HepG2 (cell line): ENCODE measurements at regions not wholly inside any gene's neighbourhood (a gene's known extent, or its start where the extent isn't known, plus 50 kb on each side); places are given as distances from the start of the nearest gene placed in this dataset.

Source experiments
- ATAC-seq: fragments of 200-7000 bp; cut with Tn5 transposase; 3 replicates; pipeline ENCODE4 v1.9.1; 2020; ENCODE audit warnings: mild to moderate bottlenecking, moderate library complexity
- BruUV-seq: library from RNA; stranded (reverse); fragments of 400-500 nt; replicated peaks from 2 replicates; lab custom pipeline; 2021; lab: Mats Ljungman, UMichigan
- CTCF ChIA-PET: fragments of 300-600 bp; formaldehyde crosslinking; extraction: SDS; loops from one replicate; lab custom pipeline; 2021; ENCODE audit warnings: low total read pairs, inconsistent platforms, low intra/inter-chr PET ratio; lab: Yijun Ruan, JAX
- POLR2A ChIA-PET: fragments of 350-600 bp; sonication (Branson Sonifier 250); formaldehyde crosslinking; loops from one replicate; lab custom pipeline; 2020; ENCODE audit warnings: antibody characterized with exemption, inconsistent platforms; lab: Yijun Ruan, JAX
- DNase-seq: peaks from one replicate; pipeline ENCODE4 v3.0.0-alpha.2; 2015; ENCODE audit warnings: low spot score
- FAIRE-seq: peaks from 3 replicates; lab custom pipeline; 2011; peaks lifted over from hg19 to GRCh38; lab: Jason Lieb, UNC
- H2AFZ ChIP-seq: one replicate; pipeline ENCODE4 v1.6.1; 2011; ENCODE audit warnings: low read length, inconsistent platforms
- H3K27ac ChIP-seq: fragments of 300-600 bp; 3 replicates; pipeline ENCODE4 v1.8.0; 2011; ENCODE audit warnings: mixed run types, mild to moderate bottlenecking, mixed read lengths, low read length, inconsistent platforms; ENCODE audit not compliant: insufficient read depth; ENCODE audit errors: extremely low read length
- H3K27me3 ChIP-seq, 2 experiments: fragments of 200-600 bp in 1 of 2; 2 replicates in 1 of 2; 3 replicates in 1 of 2; pipeline versions ENCODE4 v1.6.0 to v1.8.0; 2011; ENCODE audit warnings: low read length in 2 of 2, mild to moderate bottlenecking in 2 of 2, moderate library complexity in 2 of 2, inconsistent platforms in 1 of 2; ENCODE audit not compliant: insufficient read depth in 2 of 2, control insufficient read depth in 1 of 2
- H3K36me3 ChIP-seq, 2 experiments: fragments of 200-600 bp in 1 of 2; replicated peaks in 1 of 2; 2 replicates in 1 of 2; 3 replicates in 1 of 2; pipeline versions ENCODE4 v1.5.1 to v1.8.0; 2011; ENCODE audit warnings: low read length in 2 of 2, inconsistent platforms in 1 of 2; ENCODE audit not compliant: insufficient read depth in 2 of 2, control insufficient read depth in 1 of 2
- H3K4me1 ChIP-seq: 2 replicates; pipeline ENCODE4 v1.5.1; 2012; ENCODE audit warnings: low read length, inconsistent platforms; ENCODE audit not compliant: insufficient read depth
- H3K4me2 ChIP-seq: 2 replicates; pipeline ENCODE4 v1.6.0; 2011; ENCODE audit warnings: low read depth, low read length, inconsistent platforms
- H3K4me3 ChIP-seq, 3 experiments: fragments of 200-600 bp in 1 of 3; sonication (generic), shearing (Covaris generic) in 1 of 3; replicated peaks in 1 of 3; 2 replicates each; pipeline ENCODE4 v1.5.1; 2011 to 2016; ENCODE audit warnings: low read length in 3 of 3, inconsistent platforms in 2 of 3, low read depth in 2 of 3, mild to moderate bottlenecking in 2 of 3, control low read depth in 1 of 3, mixed read lengths in 1 of 3; ENCODE audit not compliant: insufficient read depth in 1 of 3
- H3K79me2 ChIP-seq: one replicate; pipeline ENCODE4 v1.6.1; 2011; ENCODE audit warnings: low read length, inconsistent platforms; ENCODE audit not compliant: insufficient read depth
- H3K9ac ChIP-seq: 2 replicates; pipeline ENCODE4 v1.6.0; 2011; ENCODE audit warnings: mild to moderate bottlenecking, low read depth, low read length, inconsistent platforms; ENCODE audit not compliant: insufficient read depth
- H3K9me3 ChIP-seq: 2 replicates; pipeline ENCODE4 v1.5.1; 2012; ENCODE audit warnings: mild to moderate bottlenecking, low read length
- H4K20me1 ChIP-seq: 2 replicates; pipeline ENCODE4 v1.6.0; 2011; ENCODE audit warnings: inconsistent platforms, mild to moderate bottlenecking, low read length, moderate library complexity; ENCODE audit not compliant: insufficient read depth
- DMAP1 ChIP-seq: IDR thresholded peaks from 2 replicates; pipeline ENCODE4 v1.6.1; 2016
- KLF6 ChIP-seq: IDR thresholded peaks from 2 replicates; pipeline ENCODE4 v1.8.0; 2016; ENCODE audit warnings: missing biosample characterization, missing genetic modification reagents
- MAZ ChIP-seq, 2 experiments: sonication (generic) in 1 of 2; formaldehyde crosslinking in 1 of 2; IDR thresholded peaks; 2 replicates each; pipeline versions ENCODE4 v1.5.0 to v1.6.1; 2012 to 2020; ENCODE audit warnings: low read depth in 2 of 2, mild to moderate bottlenecking in 2 of 2, borderline replicate concordance in 1 of 2, improper control_type of control experiment in 1 of 2, low read length in 1 of 2, missing genetic modification reagents in 1 of 2, moderate library complexity in 1 of 2
- MTF1 ChIP-seq: sonication (generic); formaldehyde crosslinking; IDR thresholded peaks from 2 replicates; pipeline ENCODE4 v1.5.0; 2020; ENCODE audit warnings: missing genetic modification reagents
- PHF20 ChIP-seq: sonication (generic); formaldehyde crosslinking; IDR thresholded peaks from 2 replicates; pipeline ENCODE4 v1.5.0; 2020; ENCODE audit warnings: mild to moderate bottlenecking, missing genetic modification reagents
- PHF8 ChIP-seq: sonication (generic); formaldehyde crosslinking; IDR thresholded peaks from 2 replicates; pipeline ENCODE4 v1.5.0; 2020; ENCODE audit warnings: missing genetic modification reagents
- RAD21 ChIP-seq: fragments of 450-650 bp; formaldehyde crosslinking; IDR thresholded peaks from 2 replicates; pipeline ENCODE4 v1.5.0; 2020; ENCODE audit warnings: mild to moderate bottlenecking
- SETDB1 ChIP-seq: sonication (generic); formaldehyde crosslinking; IDR thresholded peaks from 2 replicates; pipeline ENCODE4 v1.5.1; 2020; ENCODE audit warnings: missing genetic modification reagents, mild to moderate bottlenecking, borderline replicate concordance
- ZBTB8A ChIP-seq: sonication (generic); formaldehyde crosslinking; IDR thresholded peaks from 2 replicates; pipeline ENCODE4 v1.4.0; 2020; ENCODE audit warnings: mild to moderate bottlenecking, low read depth, missing genetic modification reagents, borderline replicate concordance
- ZFP82 ChIP-seq: sonication (generic); formaldehyde crosslinking; IDR thresholded peaks from 2 replicates; pipeline ENCODE4 v1.5.1; 2020; ENCODE audit warnings: mild to moderate bottlenecking, missing genetic modification reagents, borderline replicate concordance
- ZNF343 ChIP-seq: sonication (generic); formaldehyde crosslinking; IDR thresholded peaks from 2 replicates; pipeline ENCODE4 v1.4.0; 2020; ENCODE audit warnings: mild to moderate bottlenecking, missing genetic modification reagents
- ZNF441 ChIP-seq: sonication (generic); formaldehyde crosslinking; IDR thresholded peaks from 2 replicates; pipeline ENCODE4 v1.7.0; 2021; ENCODE audit warnings: missing genetic modification reagents, borderline replicate concordance
- WGBS: methylation state at CpG from one replicate; pipeline ENCODE4 v1.1.6; 2017; ENCODE audit warnings: low lambda C conversion rate; 5-methylcytosine and 5-hydroxymethylcytosine counted together
- in situ Hi-C: cut with HindIII; loops from 2 replicates; pipeline ENCODE4 v1.10.0; 2017; ENCODE audit warnings: low pct_unique_long_range_greater_than_20kb; ENCODE audit not compliant: extremely low pct_ligation_motif_present
- intact Hi-C: fragments of 100-400 bp; cut with micrococcal nuclease; formaldehyde crosslinking; loops from one replicate; pipeline ENCODE4 v1.10.0; 2022; ENCODE audit not compliant: unreplicated experiment
- TF ChIP-seq, protein P1 (sequence below): sonication (generic); IDR thresholded peaks from 2 replicates; pipeline ENCODE4 v1.6.1; 2016; ENCODE audit warnings: low read depth, borderline replicate concordance
- TF ChIP-seq, protein P2 (sequence below): sonication (generic); formaldehyde crosslinking; IDR thresholded peaks from 2 replicates; pipeline ENCODE4 v1.4.0; 2020; ENCODE audit warnings: missing genetic modification reagents
- TF ChIP-seq, protein P3 (sequence below): sonication (generic); formaldehyde crosslinking; IDR thresholded peaks from 2 replicates; pipeline ENCODE4 v1.8.0; 2022; ENCODE audit warnings: mild to moderate bottlenecking, missing genetic modification reagents; ENCODE audit not compliant: insufficient replicate concordance
- TF ChIP-seq, protein P4 (sequence below): sonication (generic); formaldehyde crosslinking; conservative IDR thresholded peaks from 2 replicates; pipeline ENCODE4 v1.8.0; 2022; ENCODE audit warnings: low read depth, missing genetic modification reagents

DNA sequence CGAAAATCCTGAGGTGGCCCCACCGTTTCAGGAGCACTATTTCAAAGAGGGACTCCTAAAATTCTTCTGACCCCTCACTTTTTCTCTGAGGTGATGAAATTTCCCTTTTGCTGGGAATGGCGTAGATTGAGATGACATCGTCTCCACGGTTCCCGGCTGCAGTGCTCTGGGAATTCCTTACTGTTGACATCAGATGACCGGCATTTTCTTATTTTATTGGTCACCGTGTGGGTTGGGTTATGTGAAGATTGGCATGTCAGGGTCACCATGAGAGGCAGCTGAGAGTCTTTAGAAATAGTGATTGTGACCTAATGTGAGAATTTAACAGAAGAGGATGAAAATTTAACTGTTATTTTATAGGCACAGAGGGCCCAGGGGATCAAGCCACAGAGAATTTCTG is 356.7 kb downstream of the FGF9 start:
- ATAC-seq: no peak
- Histone ChIP-seq H3K36me3 (no peaks in the 10 kb centered on the region), H4K20me1 (no peaks in the 10 kb centered on the region), H3K9me3 (no peaks in the 10 kb centered on the region), H3K4me3 (no peak overlapping the region), H3K4me1 (no peaks in the 10 kb centered on the region), H3K79me2 (no peaks in the 10 kb centered on the region), H3K27me3 (no peaks in the 10 kb centered on the region; a peak in 2 of 5 replicates), H2AFZ (no peak overlapping the region), H3K27ac (no peak overlapping the region), H3K9ac (no peak overlapping the region), H3K4me2 (no peak overlapping the region)
- ChIA-PET POLR2A (no interaction called here), CTCF (no interaction called here)
- in situ Hi-C loops (no loop called here), intact Hi-C loops (no loop called here)
- no TSS peak for BruUV-seq
- FAIRE-seq: no peak
- DNase-seq: no peak
- WGBS: 43% methylated on average over 8 of the region's 8 CpGs
- no peak for TF ChIP-seq PHF20 (CRISPR knock-in tag)
- TF ChIP-seq, protein P1, sequence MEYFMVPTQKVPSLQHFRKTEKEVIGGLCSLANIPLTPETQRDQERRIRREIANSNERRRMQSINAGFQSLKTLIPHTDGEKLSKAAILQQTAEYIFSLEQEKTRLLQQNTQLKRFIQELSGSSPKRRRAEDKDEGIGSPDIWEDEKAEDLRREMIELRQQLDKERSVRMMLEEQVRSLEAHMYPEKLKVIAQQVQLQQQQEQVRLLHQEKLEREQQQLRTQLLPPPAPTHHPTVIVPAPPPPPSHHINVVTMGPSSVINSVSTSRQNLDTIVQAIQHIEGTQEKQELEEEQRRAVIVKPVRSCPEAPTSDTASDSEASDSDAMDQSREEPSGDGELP: no peak
- TF ChIP-seq ZNF441 (CRISPR knock-in tag): no peak
- TF ChIP-seq RAD21: no peak
- TF ChIP-seq, protein P2, sequence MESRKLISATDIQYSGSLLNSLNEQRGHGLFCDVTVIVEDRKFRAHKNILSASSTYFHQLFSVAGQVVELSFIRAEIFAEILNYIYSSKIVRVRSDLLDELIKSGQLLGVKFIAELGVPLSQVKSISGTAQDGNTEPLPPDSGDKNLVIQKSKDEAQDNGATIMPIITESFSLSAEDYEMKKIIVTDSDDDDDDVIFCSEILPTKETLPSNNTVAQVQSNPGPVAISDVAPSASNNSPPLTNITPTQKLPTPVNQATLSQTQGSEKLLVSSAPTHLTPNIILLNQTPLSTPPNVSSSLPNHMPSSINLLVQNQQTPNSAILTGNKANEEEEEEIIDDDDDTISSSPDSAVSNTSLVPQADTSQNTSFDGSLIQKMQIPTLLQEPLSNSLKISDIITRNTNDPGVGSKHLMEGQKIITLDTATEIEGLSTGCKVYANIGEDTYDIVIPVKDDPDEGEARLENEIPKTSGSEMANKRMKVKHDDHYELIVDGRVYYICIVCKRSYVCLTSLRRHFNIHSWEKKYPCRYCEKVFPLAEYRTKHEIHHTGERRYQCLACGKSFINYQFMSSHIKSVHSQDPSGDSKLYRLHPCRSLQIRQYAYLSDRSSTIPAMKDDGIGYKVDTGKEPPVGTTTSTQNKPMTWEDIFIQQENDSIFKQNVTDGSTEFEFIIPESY: no peak
- TF ChIP-seq MTF1 (CRISPR knock-in tag): no peak
- TF ChIP-seq SETDB1 (CRISPR knock-in tag): no peak
- TF ChIP-seq KLF6: no peak
- no peak for TF ChIP-seq ZBTB8A (CRISPR knock-in tag)
- no peak for TF ChIP-seq ZNF343
- no peak for TF ChIP-seq MAZ (IDR thresholded peaks at IDR 0.05; ENCODE audit: borderline replicate concordance, low read depth, low read length)
- no peak for TF ChIP-seq MAZ (CRISPR knock-in tag; IDR thresholded peaks at IDR 0.05; ENCODE audit: low read depth)
- TF ChIP-seq, protein P3, sequence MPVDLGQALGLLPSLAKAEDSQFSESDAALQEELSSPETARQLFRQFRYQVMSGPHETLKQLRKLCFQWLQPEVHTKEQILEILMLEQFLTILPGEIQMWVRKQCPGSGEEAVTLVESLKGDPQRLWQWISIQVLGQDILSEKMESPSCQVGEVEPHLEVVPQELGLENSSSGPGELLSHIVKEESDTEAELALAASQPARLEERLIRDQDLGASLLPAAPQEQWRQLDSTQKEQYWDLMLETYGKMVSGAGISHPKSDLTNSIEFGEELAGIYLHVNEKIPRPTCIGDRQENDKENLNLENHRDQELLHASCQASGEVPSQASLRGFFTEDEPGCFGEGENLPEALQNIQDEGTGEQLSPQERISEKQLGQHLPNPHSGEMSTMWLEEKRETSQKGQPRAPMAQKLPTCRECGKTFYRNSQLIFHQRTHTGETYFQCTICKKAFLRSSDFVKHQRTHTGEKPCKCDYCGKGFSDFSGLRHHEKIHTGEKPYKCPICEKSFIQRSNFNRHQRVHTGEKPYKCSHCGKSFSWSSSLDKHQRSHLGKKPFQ: no peak
- no peak for TF ChIP-seq ZFP82 (CRISPR knock-in tag)
- TF ChIP-seq, protein P4, sequence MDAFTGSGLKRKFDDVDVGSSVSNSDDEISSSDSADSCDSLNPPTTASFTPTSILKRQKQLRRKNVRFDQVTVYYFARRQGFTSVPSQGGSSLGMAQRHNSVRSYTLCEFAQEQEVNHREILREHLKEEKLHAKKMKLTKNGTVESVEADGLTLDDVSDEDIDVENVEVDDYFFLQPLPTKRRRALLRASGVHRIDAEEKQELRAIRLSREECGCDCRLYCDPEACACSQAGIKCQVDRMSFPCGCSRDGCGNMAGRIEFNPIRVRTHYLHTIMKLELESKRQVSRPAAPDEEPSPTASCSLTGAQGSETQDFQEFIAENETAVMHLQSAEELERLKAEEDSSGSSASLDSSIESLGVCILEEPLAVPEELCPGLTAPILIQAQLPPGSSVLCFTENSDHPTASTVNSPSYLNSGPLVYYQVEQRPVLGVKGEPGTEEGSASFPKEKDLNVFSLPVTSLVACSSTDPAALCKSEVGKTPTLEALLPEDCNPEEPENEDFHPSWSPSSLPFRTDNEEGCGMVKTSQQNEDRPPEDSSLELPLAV (CRISPR knock-in tag): no peak
- no peak for TF ChIP-seq DMAP1 (CRISPR knock-in tag)
- no peak for TF ChIP-seq PHF8 (CRISPR knock-in tag)
